Esophagus muscularis mucosa (tissue), 4 donors: ENCODE measurements at regions not wholly inside any gene's neighbourhood (a gene's known extent, or its start where the extent isn't known, plus 50 kb on each side); places are given as distances from the start of the nearest gene placed in this dataset.
"Not testable (repeated sequence)": the region's sequence is repeated elsewhere in the genome, so short reads cannot be mapped to it uniquely, and the experiment has no call there.

Experiments
- DNase-seq: peaks from one replicate; pipeline ENCODE4 v3.0.0-alpha.2; 2017; ENCODE audit errors: extremely low spot score
- H3K27ac ChIP-seq, 4 donors: fragments of 200-600 bp; sonication (generic); replicated peaks in 1 of 4; 1 replicate in 3 of 4; 2 replicates in 1 of 4; pipeline ENCODE4 v1.5.1; 2016 to 2019; ENCODE audit warnings: mild to moderate bottlenecking in 1 of 4
- H3K27me3 ChIP-seq, 4 donors: fragments of 200-600 bp; sonication (generic); one replicate each; pipeline versions ENCODE4 v1.5.1 to v1.6.0; 2016 to 2019
- H3K36me3 ChIP-seq, 4 donors: fragments of 200-600 bp; sonication (generic); one replicate each; pipeline ENCODE4 v1.5.1; 2016 to 2019
- H3K4me1 ChIP-seq, 4 donors: fragments of 200-600 bp; sonication (generic); one replicate each; pipeline ENCODE4 v1.5.1; 2016 to 2019
- H3K4me3 ChIP-seq, 4 donors: fragments of 200-600 bp; sonication (generic); 1 replicate in 2 of 4; 2 replicates in 2 of 4; pipeline ENCODE4 v1.5.1; 2016 to 2019; ENCODE audit warnings: mild to moderate bottlenecking in 4 of 4, moderate library complexity in 1 of 4
- H3K9me3 ChIP-seq, 4 donors: fragments of 200-600 bp; sonication (generic); 1 replicate in 3 of 4; 2 replicates in 1 of 4; pipeline ENCODE4 v1.5.1; 2016 to 2019
- CTCF ChIP-seq, 3 experiments: fragments of 200-600 bp in 2 of 3; fragments of 450-650 bp in 1 of 3; sonication (generic) in 2 of 3; IDR thresholded peaks; one replicate each; pipeline ENCODE4 v1.5.1; 2017 to 2019; ENCODE audit warnings: antibody characterized with exemption in 3 of 3, mild to moderate bottlenecking in 2 of 3, moderate library complexity in 1 of 3
- EP300 ChIP-seq: sonication (generic); formaldehyde crosslinking; IDR thresholded peaks from one replicate; pipeline ENCODE4 v1.6.1; 2017; ENCODE audit warnings: antibody characterized with exemption
- POLR2A ChIP-seq: fragments of 450-650 bp; IDR thresholded peaks from one replicate; pipeline ENCODE4 v1.6.1; 2017; ENCODE audit warnings: antibody characterized with exemption, moderate library complexity, mild to moderate bottlenecking, low read depth
- POLR2AphosphoS5 ChIP-seq, 2 donors: sonication (generic); formaldehyde crosslinking; IDR thresholded peaks; one replicate each; pipeline ENCODE4 v1.6.1; 2017; ENCODE audit warnings: antibody characterized with exemption in 2 of 2
- WGBS: methylation state at CpG from one replicate; pipeline ENCODE4 v1.1.5; 2018; 5-methylcytosine and 5-hydroxymethylcytosine counted together
- intact Hi-C: fragments of 100-400 bp; cut with DNase I; formaldehyde crosslinking; loops from one replicate; pipeline ENCODE4 v1.15.1; 2023

- Histone ChIP-seq H3K36me3 (no peaks in the 10 kb centered on the region), H3K9me3 (no peaks in the 10 kb centered on the region), H3K27ac (no peak overlapping the region), H3K27me3 (no peaks in the 10 kb centered on the region), H3K4me3 (no peak overlapping the region), H3K4me1 (peaks cover 4 to 19% (median 10%) of the 10 kb centered on the region in 4 donors)
- no peak for DNase-seq
- no peak for TF ChIP-seq POLR2A
- TF ChIP-seq EP300 = no peak
- no peak for TF ChIP-seq CTCF (IDR thresholded peaks at IDR 0.05)
- no peak for TF ChIP-seq POLR2AphosphoS5 (IDR thresholded peaks at IDR 0.05)
- intact Hi-C loops = no loop called here
- 36% methylated on average over 5 of the region's 5 CpGs for WGBS
These were observed 312.3 kb downstream of the SV2B start for GRCh38 chr15:91412138-91412928.

DNA sequence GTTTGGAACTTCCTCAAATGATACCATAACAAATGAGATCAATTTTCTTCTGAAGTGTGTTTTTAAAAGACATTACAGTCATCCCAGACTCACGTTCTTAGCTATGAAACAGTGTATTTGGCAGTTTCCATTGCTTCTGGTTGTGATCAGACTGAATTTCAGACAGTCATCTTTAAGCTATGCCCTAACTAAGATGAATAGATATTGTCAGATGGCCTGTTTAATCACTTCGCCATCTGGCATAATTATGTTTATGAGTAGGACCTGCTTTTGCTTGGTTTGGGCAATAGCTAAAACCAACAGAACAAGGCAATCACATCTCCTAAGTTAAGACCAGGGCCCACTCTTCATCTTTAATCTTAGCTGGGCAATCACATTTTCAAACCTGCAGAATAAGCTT is 313.1 kb downstream of the SV2B start:
- Histone ChIP-seq H3K4me3 (no peak overlapping the region), H3K36me3 (no peaks in the 10 kb centered on the region), H3K9me3 (no peaks in the 10 kb centered on the region), H3K27me3 (no peaks in the 10 kb centered on the region), H3K4me1 (peaks cover 4 to 12% (median 10%) of the 10 kb centered on the region in 4 donors), H3K27ac (no peak overlapping the region)
- TF ChIP-seq POLR2AphosphoS5 (IDR thresholded peaks at IDR 0.05) (no peak), CTCF (IDR thresholded peaks at IDR 0.05) (no peak), POLR2A (no peak), EP300 (no peak)
- intact Hi-C loops = no loop called here
- no peak for DNase-seq
- WGBS = 48% methylated on average over 2 of the region's 2 CpGs

- WGBS = 85% methylated on average over 2 of the region's 2 CpGs
- H3K27me3 ChIP-seq = no peaks in the 10 kb centered on the region
- H3K4me3 ChIP-seq = no peak overlapping the region
- no peaks in the 10 kb centered on the region for H3K9me3 ChIP-seq
- peaks cover 0 to 4% (median 3%) of the 10 kb centered on the region in 4 donors for H3K4me1 ChIP-seq
- no peaks in the 10 kb centered on the region for H3K36me3 ChIP-seq
- intact Hi-C loops = no loop called here
- TF ChIP-seq POLR2A (no peak), CTCF (IDR thresholded peaks at IDR 0.05) (no peak)
- no peak for DNase-seq
- no peak overlapping the region for H3K27ac ChIP-seq
These were observed 314.1 kb downstream of the SV2B start for GRCh38 chr15:91414124-91414523.

GRCh38 chr15:91415258-91415657 is 315.2 kb downstream of the SV2B start:
- DNase-seq, H3K36me3 ChIP-seq, H3K4me1 ChIP-seq, H3K4me3 ChIP-seq, intact Hi-C loops, H3K9me3 ChIP-seq, H3K27ac ChIP-seq, H3K27me3 ChIP-seq: not testable (repeated sequence)
- 93% methylated on average over 4 of the region's 4 CpGs for WGBS

DNA sequence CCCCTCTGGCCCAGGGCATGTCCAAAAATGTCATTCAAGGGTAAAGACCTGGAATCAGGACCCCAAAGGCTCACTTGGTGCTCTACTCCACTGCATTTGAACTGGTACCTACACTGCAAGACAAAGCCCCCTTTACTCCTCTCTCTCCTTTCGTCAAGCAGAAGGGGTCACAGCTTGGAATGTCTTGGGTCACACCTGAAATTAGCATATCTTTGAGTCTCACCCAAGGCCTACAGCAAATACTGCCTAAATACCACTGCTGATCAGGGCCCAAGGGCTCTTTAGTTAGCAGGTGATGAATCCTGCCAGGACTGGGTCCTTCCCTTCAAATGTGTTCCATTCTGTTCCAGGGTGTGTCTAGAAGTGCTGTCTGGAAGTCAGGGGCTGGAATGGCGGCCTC is 320.6 kb downstream of the SV2B start:
- no peak overlapping the region for H3K4me3 ChIP-seq
- intact Hi-C loops = no loop called here
- no peaks in the 10 kb centered on the region for H3K9me3 ChIP-seq
- no peaks in the 10 kb centered on the region for H3K36me3 ChIP-seq
- no peaks in the 10 kb centered on the region for H3K27me3 ChIP-seq
- no peak overlapping the region for H3K27ac ChIP-seq
- H3K4me1 ChIP-seq = no peaks in the 10 kb centered on the region
- WGBS = 78% methylated on average over 2 of the region's 2 CpGs
- no peak for DNase-seq
- no peak for TF ChIP-seq POLR2AphosphoS5 (IDR thresholded peaks at IDR 0.05)
- no peak for TF ChIP-seq POLR2A
- TF ChIP-seq EP300 = no peak
- no peak for TF ChIP-seq CTCF (IDR thresholded peaks at IDR 0.05)
